ENCODE measurements at regions not wholly inside any gene's neighbourhood (a gene's known extent, or its start where the extent isn't known, plus 50 kb on each side); places are given as distances from the start of the nearest gene placed in this dataset.

- Histone ChIP-seq H3K9me3 (ENCODE audit: low read length) (no peaks in the 10 kb centered on the region), H3K4me1 (ENCODE audit: insufficient read depth, low read length) (no peaks in the 10 kb centered on the region), H2AFZ (ENCODE audit: low read depth, low read length) (no peak overlapping the region), H3K27me3 (ENCODE audit: insufficient read depth, low read length) (no peaks in the 10 kb centered on the region), H3K4me3 (ENCODE audit: low read length) (no peak overlapping the region), H3K36me3 (ENCODE audit: insufficient read depth, low read length) (no peaks in the 10 kb centered on the region)
Measured at GRCh38 chr11:106415510-106415909, 338.0 kb downstream of the AASDHPPT start.

- H3K9me3 ChIP-seq (ENCODE audit: low read length) = no peaks in the 10 kb centered on the region
Measured at GRCh38 chr11:106418791-106419190, 341.3 kb downstream of the AASDHPPT start.

GRCh38 chr11:106420048-106420665 is 342.7 kb downstream of the AASDHPPT start:
- Histone ChIP-seq H3K9me3 (ENCODE audit: low read length) (no peaks in the 10 kb centered on the region), H3K27me3 (ENCODE audit: insufficient read depth, low read length) (no peaks in the 10 kb centered on the region), H2AFZ (ENCODE audit: low read depth, low read length) (no peak overlapping the region), H3K4me1 (ENCODE audit: insufficient read depth, low read length) (no peaks in the 10 kb centered on the region), H3K4me3 (ENCODE audit: low read length) (no peak overlapping the region), H3K36me3 (ENCODE audit: insufficient read depth, low read length) (no peaks in the 10 kb centered on the region)

More at GRCh38 chr11:106418791-106419190, 341.3 kb downstream of the AASDHPPT start:
- Histone ChIP-seq H3K4me1 (ENCODE audit: insufficient read depth, low read length) (no peaks in the 10 kb centered on the region), H3K4me3 (ENCODE audit: low read length) (no peak overlapping the region), H3K27me3 (ENCODE audit: insufficient read depth, low read length) (no peaks in the 10 kb centered on the region), H2AFZ (ENCODE audit: low read depth, low read length) (no peak overlapping the region), H3K36me3 (ENCODE audit: insufficient read depth, low read length) (no peaks in the 10 kb centered on the region)

GRCh38 chr11:106420686-106421085 is 343.2 kb downstream of the AASDHPPT start:
- H3K9me3 ChIP-seq (ENCODE audit: low read length) = no peaks in the 10 kb centered on the region
- H2AFZ ChIP-seq (ENCODE audit: low read depth, low read length) = no peak overlapping the region
- H3K4me3 ChIP-seq (ENCODE audit: low read length) = no peak overlapping the region
- no peaks in the 10 kb centered on the region for H3K4me1 ChIP-seq (ENCODE audit: insufficient read depth, low read length)
- H3K36me3 ChIP-seq (ENCODE audit: insufficient read depth, low read length) = no peaks in the 10 kb centered on the region
- H3K27me3 ChIP-seq (ENCODE audit: insufficient read depth, low read length) = no peaks in the 10 kb centered on the region

- Histone ChIP-seq H2AFZ (ENCODE audit: low read depth, low read length) (no peak overlapping the region), H3K4me3 (ENCODE audit: low read length) (no peak overlapping the region), H3K4me1 (ENCODE audit: insufficient read depth, low read length) (no peaks in the 10 kb centered on the region), H3K27me3 (ENCODE audit: insufficient read depth, low read length) (no peaks in the 10 kb centered on the region), H3K36me3 (ENCODE audit: insufficient read depth, low read length) (no peaks in the 10 kb centered on the region), H3K9me3 (ENCODE audit: low read length) (no peaks in the 10 kb centered on the region)
Measured at GRCh38 chr11:106421676-106422292, 344.3 kb downstream of the AASDHPPT start.

- H3K4me1 ChIP-seq (ENCODE audit: insufficient read depth, low read length) = no peaks in the 10 kb centered on the region
- H3K9me3 ChIP-seq (ENCODE audit: low read length) = no peaks in the 10 kb centered on the region
- H3K36me3 ChIP-seq (ENCODE audit: insufficient read depth, low read length) = no peaks in the 10 kb centered on the region
- H3K27me3 ChIP-seq (ENCODE audit: insufficient read depth, low read length) = no peaks in the 10 kb centered on the region
- H2AFZ ChIP-seq (ENCODE audit: low read depth, low read length) = no peak overlapping the region
- no peak overlapping the region for H3K4me3 ChIP-seq (ENCODE audit: low read length)
Measured at GRCh38 chr11:106422583-106422982, 345.1 kb downstream of the AASDHPPT start.

GRCh38 chr11:106424111-106424510 is 346.6 kb downstream of the AASDHPPT start:
- Histone ChIP-seq H3K27me3 (ENCODE audit: insufficient read depth, low read length) (no peaks in the 10 kb centered on the region), H3K4me3 (ENCODE audit: low read length) (no peak overlapping the region), H3K4me1 (ENCODE audit: insufficient read depth, low read length) (no peaks in the 10 kb centered on the region), H3K36me3 (ENCODE audit: insufficient read depth, low read length) (no peaks in the 10 kb centered on the region), H3K9me3 (ENCODE audit: low read length) (no peaks in the 10 kb centered on the region), H2AFZ (ENCODE audit: low read depth, low read length) (no peak overlapping the region)

GRCh38 chr11:106425819-106426218 is 348.4 kb downstream of the AASDHPPT start:
- Histone ChIP-seq H2AFZ (ENCODE audit: low read depth, low read length) (no peak overlapping the region), H3K4me1 (ENCODE audit: insufficient read depth, low read length) (no peaks in the 10 kb centered on the region), H3K27me3 (ENCODE audit: insufficient read depth, low read length) (no peaks in the 10 kb centered on the region), H3K36me3 (ENCODE audit: insufficient read depth, low read length) (no peaks in the 10 kb centered on the region), H3K9me3 (ENCODE audit: low read length) (no peaks in the 10 kb centered on the region), H3K4me3 (ENCODE audit: low read length) (no peak overlapping the region)

- no peaks in the 10 kb centered on the region for H3K4me1 ChIP-seq (ENCODE audit: insufficient read depth, low read length)
- H3K36me3 ChIP-seq (ENCODE audit: insufficient read depth, low read length) = no peaks in the 10 kb centered on the region
- H3K4me3 ChIP-seq (ENCODE audit: low read length) = no peak overlapping the region
- no peaks in the 10 kb centered on the region for H3K27me3 ChIP-seq (ENCODE audit: insufficient read depth, low read length)
- no peaks in the 10 kb centered on the region for H3K9me3 ChIP-seq (ENCODE audit: low read length)
- H2AFZ ChIP-seq (ENCODE audit: low read depth, low read length) = no peak overlapping the region
Measured at GRCh38 chr11:106426696-106427095, 349.2 kb downstream of the AASDHPPT start.

- H3K36me3 ChIP-seq (ENCODE audit: insufficient read depth, low read length) = no peaks in the 10 kb centered on the region
- no peaks in the 10 kb centered on the region for H3K9me3 ChIP-seq (ENCODE audit: low read length)
- H3K27me3 ChIP-seq (ENCODE audit: insufficient read depth, low read length) = no peaks in the 10 kb centered on the region
- no peak overlapping the region for H2AFZ ChIP-seq (ENCODE audit: low read depth, low read length)
- H3K4me3 ChIP-seq (ENCODE audit: low read length) = no peak overlapping the region
- no peaks in the 10 kb centered on the region for H3K4me1 ChIP-seq (ENCODE audit: insufficient read depth, low read length)
Measured at GRCh38 chr11:106427736-106428135, 350.3 kb downstream of the AASDHPPT start.

GRCh38 chr11:106442032-106442431 is 364.6 kb downstream of the AASDHPPT start:
- H2AFZ ChIP-seq (ENCODE audit: low read depth, low read length) = no peak overlapping the region
- no peaks in the 10 kb centered on the region for H3K36me3 ChIP-seq (ENCODE audit: insufficient read depth, low read length)
- H3K4me3 ChIP-seq (ENCODE audit: low read length) = no peak overlapping the region
- H3K27me3 ChIP-seq (ENCODE audit: insufficient read depth, low read length) = no peaks in the 10 kb centered on the region
- no peaks in the 10 kb centered on the region for H3K9me3 ChIP-seq (ENCODE audit: low read length)
- H3K4me1 ChIP-seq (ENCODE audit: insufficient read depth, low read length) = no peaks in the 10 kb centered on the region

- Histone ChIP-seq H3K4me3 (ENCODE audit: low read length) (no peak overlapping the region), H3K36me3 (ENCODE audit: insufficient read depth, low read length) (no peaks in the 10 kb centered on the region), H2AFZ (ENCODE audit: low read depth, low read length) (no peak overlapping the region), H3K27me3 (ENCODE audit: insufficient read depth, low read length) (no peaks in the 10 kb centered on the region), H3K4me1 (ENCODE audit: insufficient read depth, low read length) (no peaks in the 10 kb centered on the region), H3K9me3 (ENCODE audit: low read length) (no peaks in the 10 kb centered on the region)
Measured at GRCh38 chr11:106446302-106446701, 368.8 kb downstream of the AASDHPPT start.

- Histone ChIP-seq H3K4me3 (ENCODE audit: low read length) (no peak overlapping the region), H3K36me3 (ENCODE audit: insufficient read depth, low read length) (no peaks in the 10 kb centered on the region), H3K4me1 (ENCODE audit: insufficient read depth, low read length) (no peaks in the 10 kb centered on the region), H2AFZ (ENCODE audit: low read depth, low read length) (no peak overlapping the region), H3K9me3 (ENCODE audit: low read length) (no peaks in the 10 kb centered on the region), H3K27me3 (ENCODE audit: insufficient read depth, low read length) (no peaks in the 10 kb centered on the region)
Measured at GRCh38 chr11:106446955-106447354, 369.5 kb downstream of the AASDHPPT start.
